Stimulated activated CD4-positive, alpha-beta T cell treated with anti-CD3 and anti-CD28 coated beads, Interleukin-1b, Interleukin-23, amount 100 ng/mL, for 24 hours (primary cell): ENCODE measurements at regions not wholly inside any gene's neighbourhood (a gene's known extent, or its start where the extent isn't known, plus 50 kb on each side); places are given as distances from the start of the nearest gene placed in this dataset.
A peak's percentile ranks its signal among the peaks of the same experiment; 100 is the strongest.

ENCODE experiments used
- DNase-seq, 4 experiments: peaks; one replicate each; pipeline ENCODE4 v3.0.0-alpha.2; 2020; ENCODE audit warnings: low read depth in 4 of 4, low spot score in 1 of 4

DNA sequence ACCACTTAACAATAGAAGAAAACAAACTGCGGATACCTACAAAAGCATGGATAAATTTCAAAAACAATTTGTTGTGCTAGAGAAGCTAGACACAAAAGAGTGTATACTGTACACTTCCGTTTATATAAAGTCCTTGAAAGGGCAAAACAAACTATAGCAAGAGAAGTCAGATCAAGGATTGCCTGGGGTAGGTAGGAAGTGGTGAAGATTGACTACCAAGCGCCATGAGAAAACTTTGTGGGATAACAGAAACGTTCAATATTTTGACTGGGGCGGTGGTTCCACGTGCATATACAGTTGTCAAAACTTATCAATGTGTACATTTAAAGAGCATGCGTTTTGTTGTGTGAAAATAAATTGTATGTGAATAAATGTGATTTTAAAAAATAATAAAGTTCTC lies 55.6 kb upstream of the CCL2 start:
- DNase-seq = no peak

- DNase-seq = peak; percentile 49 to 56 (median 52)
These were observed 55.1 kb upstream of the CCL2 start for GRCh38 chr17:34199932-34200534.

GRCh38 chr17:34201225-34201624 lies 53.9 kb upstream of the CCL2 start:
- DNase-seq = no peak

DNA sequence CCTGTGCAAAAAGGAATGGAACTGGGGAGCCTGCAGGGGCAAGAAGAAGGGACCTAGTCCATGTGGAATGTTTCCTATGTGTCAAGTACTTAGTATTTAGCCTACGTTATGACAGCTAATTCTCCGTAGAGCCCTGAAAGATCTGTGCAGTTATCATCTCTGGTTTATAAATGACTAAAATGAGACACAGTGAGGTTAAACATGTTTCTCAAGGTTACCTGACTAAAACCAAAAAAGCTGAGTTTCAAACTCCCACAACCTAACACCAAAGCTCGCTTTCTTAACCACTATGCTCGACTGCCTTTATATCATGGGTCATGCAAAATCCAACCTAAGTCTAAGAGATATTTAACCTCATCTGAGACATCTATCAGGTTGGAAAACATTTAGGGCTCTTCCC lies 53.3 kb upstream of the CCL2 start:
- DNase-seq = no peak

- DNase-seq = no peak
These were observed 52.0 kb upstream of the CCL2 start for GRCh38 chr17:34203018-34203638.

GRCh38 chr17:34204402-34204801 lies 50.7 kb upstream of the CCL2 start:
- DNase-seq = no peak
